GM23248 (cell line): ENCODE measurements at regions not wholly inside any gene's neighbourhood (a gene's known extent, or its start where the extent isn't known, plus 50 kb on each side); places are given as distances from the start of the nearest gene placed in this dataset.

Experiments
- DNase-seq: peaks from one replicate; pipeline ENCODE4 v3.0.0-alpha.2; 2015
- H2AFZ ChIP-seq: fragments of 200-600 bp; sonication (generic); 2 replicates; pipeline ENCODE4 v1.6.1; 2016; ENCODE audit warnings: antibody characterized with exemption
- H3F3A ChIP-seq: fragments of 200-600 bp; sonication (generic); 2 replicates; pipeline ENCODE4 v1.6.1; 2016; ENCODE audit warnings: mild to moderate bottlenecking, antibody characterized with exemption, mixed run types; ENCODE audit not compliant: insufficient read depth
- H3K27ac ChIP-seq: fragments of 200-600 bp; sonication (generic); 2 replicates; pipeline ENCODE4 v1.5.1; 2016; ENCODE audit warnings: mild to moderate bottlenecking
- H3K27me3 ChIP-seq: fragments of 200-600 bp; sonication (generic); replicated peaks from 2 replicates; pipeline ENCODE4 v1.6.1; 2016; ENCODE audit warnings: mild to moderate bottlenecking; ENCODE audit not compliant: insufficient read depth
- H3K36me3 ChIP-seq: fragments of 200-600 bp; sonication (generic); 2 replicates; pipeline ENCODE4 v1.6.1; 2016; ENCODE audit warnings: low read depth, mild to moderate bottlenecking
- H3K4me1 ChIP-seq: fragments of 200-600 bp; sonication (generic); 2 replicates; pipeline ENCODE4 v1.6.1; 2016; ENCODE audit warnings: mild to moderate bottlenecking; ENCODE audit not compliant: insufficient read depth
- H3K4me2 ChIP-seq: fragments of 200-600 bp; sonication (generic); one replicate; pipeline ENCODE4 v1.6.1; 2016; ENCODE audit warnings: mild to moderate bottlenecking; ENCODE audit not compliant: unreplicated experiment
- H3K4me3 ChIP-seq: fragments of 200-600 bp; sonication (generic); 2 replicates; pipeline ENCODE4 v1.5.1; 2016; ENCODE audit warnings: mild to moderate bottlenecking
- H3K79me2 ChIP-seq: fragments of 200-600 bp; sonication (generic); 2 replicates; pipeline ENCODE4 v1.6.1; 2016; ENCODE audit warnings: mild to moderate bottlenecking; ENCODE audit not compliant: insufficient read depth
- H3K9ac ChIP-seq: fragments of 200-600 bp; sonication (generic); 2 replicates; pipeline ENCODE4 v1.6.1; 2016; ENCODE audit warnings: mild to moderate bottlenecking
- H3K9me2 ChIP-seq: fragments of 200-600 bp; sonication (generic); 2 replicates; pipeline ENCODE4 v1.6.1; 2016; ENCODE audit warnings: mixed run types, mild to moderate bottlenecking, moderate library complexity; ENCODE audit not compliant: insufficient read depth
- H3K9me3 ChIP-seq: fragments of 200-600 bp; sonication (generic); one replicate; pipeline ENCODE4 v1.6.1; 2017; ENCODE audit warnings: low read depth
- H4K20me1 ChIP-seq: fragments of 200-600 bp; sonication (generic); 2 replicates; pipeline ENCODE4 v1.6.0; 2016; ENCODE audit not compliant: insufficient read depth
- EZH2 ChIP-seq: fragments of 200-600 bp; sonication (generic); IDR thresholded peaks from 2 replicates; pipeline ENCODE4 v1.6.1; 2018; ENCODE audit warnings: antibody characterized with exemption, mild to moderate bottlenecking; ENCODE audit not compliant: insufficient read depth, poor library complexity, severe bottlenecking
- EZH2phosphoT487 ChIP-seq: fragments of 200-600 bp; sonication (generic); IDR thresholded peaks from 2 replicates; pipeline ENCODE4 v1.6.1; 2018; ENCODE audit warnings: antibody characterized with exemption, moderate library complexity, mild to moderate bottlenecking, low read depth; ENCODE audit not compliant: insufficient read depth
- WGBS, 2 experiments: methylation state at CpG; one replicate each; pipeline ENCODE4 v1.1.6; 2015 to 2017; ENCODE audit warnings: low lambda C conversion rate in 2 of 2, low coverage in 1 of 2; ENCODE audit errors: missing lambda C conversion rate in 2 of 2; 5-methylcytosine and 5-hydroxymethylcytosine counted together
- in situ Hi-C: fragments of 300-500 bp; cut with MboI; formaldehyde crosslinking; loops from 2 replicates; pipeline ENCODE4 v1.15.0; 2020

GRCh38 chr4:13316354-13316753 is 167.8 kb downstream of the RAB28 start:
- H3K4me2 ChIP-seq = no peak overlapping the region
- in situ Hi-C loops = no loop called here
- no peaks in the 10 kb centered on the region for H3K27me3 ChIP-seq
- no peaks in the 10 kb centered on the region for H3K9me2 ChIP-seq
- no peaks in the 10 kb centered on the region for H3K4me1 ChIP-seq
- no peaks in the 10 kb centered on the region for H4K20me1 ChIP-seq
- no peak overlapping the region for H2AFZ ChIP-seq
- WGBS, 2 experiments = 72 to 77% methylated on average over 3 of the region's 3 CpGs
- no peaks in the 10 kb centered on the region for H3K79me2 ChIP-seq
- no peak for DNase-seq
- H3K27ac ChIP-seq = no peak overlapping the region
- no peaks in the 10 kb centered on the region for H3K9me3 ChIP-seq
- no peak overlapping the region for H3K9ac ChIP-seq
- TF ChIP-seq EZH2phosphoT487 (no peak), EZH2 (no peak)
- no peaks in the 10 kb centered on the region for H3F3A ChIP-seq
- no peak overlapping the region for H3K4me3 ChIP-seq
- H3K36me3 ChIP-seq = no peaks in the 10 kb centered on the region

GRCh38 chr4:13313856-13314255 is 170.3 kb downstream of the RAB28 start:
- Histone ChIP-seq H3K9me3 (no peaks in the 10 kb centered on the region), H3K79me2 (no peaks in the 10 kb centered on the region), H3K27me3 (no peaks in the 10 kb centered on the region), H3K27ac (no peak overlapping the region), H4K20me1 (no peaks in the 10 kb centered on the region), H2AFZ (no peak overlapping the region), H3K9me2 (no peaks in the 10 kb centered on the region), H3K4me2 (no peak overlapping the region), H3F3A (no peaks in the 10 kb centered on the region), H3K4me3 (no peak overlapping the region), H3K9ac (no peak overlapping the region), H3K36me3 (no peaks in the 10 kb centered on the region), H3K4me1 (no peaks in the 10 kb centered on the region)
- DNase-seq = no peak
- in situ Hi-C loops = no loop called here
- TF ChIP-seq EZH2phosphoT487 = no peak
- no peak for TF ChIP-seq EZH2

- in situ Hi-C loops = no loop called here
- H3F3A ChIP-seq = no peaks in the 10 kb centered on the region
Measured at GRCh38 chr4:13312264-13312663, 171.9 kb downstream of the RAB28 start.

GRCh38 chr4:13309751-13310150 is 174.4 kb downstream of the RAB28 start:
- H3K9ac ChIP-seq = no peak overlapping the region
- H3F3A ChIP-seq = no peaks in the 10 kb centered on the region
- in situ Hi-C loops = no loop called here
- H3K4me2 ChIP-seq = no peak overlapping the region
- no peaks in the 10 kb centered on the region for H3K27me3 ChIP-seq
- no peaks in the 10 kb centered on the region for H3K9me2 ChIP-seq
- H2AFZ ChIP-seq = no peak overlapping the region
- no peak overlapping the region for H3K4me3 ChIP-seq
- no peaks in the 10 kb centered on the region for H3K79me2 ChIP-seq
- no peaks in the 10 kb centered on the region for H3K9me3 ChIP-seq
- no peak for DNase-seq
- no peak overlapping the region for H3K27ac ChIP-seq
- no peaks in the 10 kb centered on the region for H3K36me3 ChIP-seq
- TF ChIP-seq EZH2 = no peak
- no peak for TF ChIP-seq EZH2phosphoT487
- H4K20me1 ChIP-seq = no peaks in the 10 kb centered on the region
- no peaks in the 10 kb centered on the region for H3K4me1 ChIP-seq
- 53 to 54% methylated on average over 2 of the region's 2 CpGs for WGBS, 2 experiments

More at GRCh38 chr4:13312264-13312663, 171.9 kb downstream of the RAB28 start:
- Histone ChIP-seq H3K4me1 (no peaks in the 10 kb centered on the region), H3K79me2 (no peaks in the 10 kb centered on the region), H3K36me3 (no peaks in the 10 kb centered on the region), H3K9ac (no peak overlapping the region), H3K9me3 (no peaks in the 10 kb centered on the region), H3K27ac (no peak overlapping the region), H2AFZ (no peak overlapping the region), H3K27me3 (no peaks in the 10 kb centered on the region), H3K9me2 (no peaks in the 10 kb centered on the region), H3K4me3 (no peak overlapping the region), H3K4me2 (no peak overlapping the region), H4K20me1 (no peaks in the 10 kb centered on the region)
- 58 to 76% methylated on average over 1 of the region's 1 CpG for WGBS, 2 experiments
- no peak for DNase-seq
- no peak for TF ChIP-seq EZH2
- TF ChIP-seq EZH2phosphoT487 = no peak

GRCh38 chr4:13306356-13306755 is 177.8 kb downstream of the RAB28 start:
- H4K20me1 ChIP-seq = no peaks in the 10 kb centered on the region
- H3K9me3 ChIP-seq = no peaks in the 10 kb centered on the region
- no peak for DNase-seq
- H3K4me3 ChIP-seq = no peak overlapping the region
- no peaks in the 10 kb centered on the region for H3K36me3 ChIP-seq
- H3K27ac ChIP-seq = no peak overlapping the region
- no peaks in the 10 kb centered on the region for H3F3A ChIP-seq
- 29 to 33% methylated on average over 1 of the region's 1 CpG for WGBS, 2 experiments
- no peak overlapping the region for H3K9ac ChIP-seq
- H3K27me3 ChIP-seq = no peaks in the 10 kb centered on the region
- H3K9me2 ChIP-seq = no peaks in the 10 kb centered on the region
- no peak overlapping the region for H3K4me2 ChIP-seq
- no peak overlapping the region for H2AFZ ChIP-seq
- in situ Hi-C loops = no loop called here
- no peak for TF ChIP-seq EZH2phosphoT487
- no peak for TF ChIP-seq EZH2
- H3K79me2 ChIP-seq = no peaks in the 10 kb centered on the region
- no peaks in the 10 kb centered on the region for H3K4me1 ChIP-seq
